Upper lobe of right lung (tissue), 1 donor: ENCODE measurements at regions not wholly inside any gene's neighbourhood (a gene's known extent, or its start where the extent isn't known, plus 50 kb on each side); places are given as distances from the start of the nearest gene placed in this dataset.
"Not testable (repeated sequence)": the region's sequence is repeated elsewhere in the genome, so short reads cannot be mapped to it uniquely, and the experiment has no call there.

ENCODE experiments used
- ATAC-seq: fragments of 200-7000 bp; cut with Tn5 transposase; one replicate; pipeline ENCODE4 v1.9.1; 2020; ENCODE audit warnings: mild to moderate bottlenecking, moderate library complexity
- DNase-seq: peaks from one replicate; pipeline ENCODE4 v3.0.0-alpha.2; 2020
- H3K27ac ChIP-seq: fragments of 200-600 bp; one replicate; pipeline ENCODE4 v1.8.0; 2022
- H3K27me3 ChIP-seq: fragments of 200-600 bp; one replicate; pipeline ENCODE4 v1.8.0; 2022; ENCODE audit warnings: mild to moderate bottlenecking
- H3K36me3 ChIP-seq: fragments of 200-600 bp; one replicate; pipeline ENCODE4 v1.8.0; 2022
- H3K4me1 ChIP-seq: fragments of 200-600 bp; one replicate; pipeline ENCODE4 v1.8.0; 2022
- H3K4me3 ChIP-seq: fragments of 200-600 bp; one replicate; pipeline ENCODE4 v1.8.0; 2022; ENCODE audit warnings: mild to moderate bottlenecking
- H3K9me3 ChIP-seq: fragments of 200-600 bp; one replicate; pipeline ENCODE4 v1.8.0; 2022
- intact Hi-C: fragments of 100-400 bp; cut with DNase I; formaldehyde crosslinking; loops from one replicate; pipeline ENCODE4 v1.11.0; 2022
- TF ChIP-seq, protein P1 (sequence below): fragments of 200-600 bp; IDR thresholded peaks from one replicate; pipeline ENCODE4 v1.8.0; 2022; ENCODE audit warnings: antibody characterized with exemption
- donor health status: DM: no; HTN: yes; CAD: no; lungs with severe emphysema.

- H3K4me3 ChIP-seq, result no peak overlapping the region
Observed at GRCh38 chrX:150094375-150094774, 156.1 kb upstream of the EOLA2 start.

GRCh38 chrX:150094996-150095395 is 156.7 kb upstream of the EOLA2 start:
- no peak overlapping the region for H3K27ac ChIP-seq
- no peaks in the 10 kb centered on the region for H3K9me3 ChIP-seq
- TF ChIP-seq, protein P1, sequence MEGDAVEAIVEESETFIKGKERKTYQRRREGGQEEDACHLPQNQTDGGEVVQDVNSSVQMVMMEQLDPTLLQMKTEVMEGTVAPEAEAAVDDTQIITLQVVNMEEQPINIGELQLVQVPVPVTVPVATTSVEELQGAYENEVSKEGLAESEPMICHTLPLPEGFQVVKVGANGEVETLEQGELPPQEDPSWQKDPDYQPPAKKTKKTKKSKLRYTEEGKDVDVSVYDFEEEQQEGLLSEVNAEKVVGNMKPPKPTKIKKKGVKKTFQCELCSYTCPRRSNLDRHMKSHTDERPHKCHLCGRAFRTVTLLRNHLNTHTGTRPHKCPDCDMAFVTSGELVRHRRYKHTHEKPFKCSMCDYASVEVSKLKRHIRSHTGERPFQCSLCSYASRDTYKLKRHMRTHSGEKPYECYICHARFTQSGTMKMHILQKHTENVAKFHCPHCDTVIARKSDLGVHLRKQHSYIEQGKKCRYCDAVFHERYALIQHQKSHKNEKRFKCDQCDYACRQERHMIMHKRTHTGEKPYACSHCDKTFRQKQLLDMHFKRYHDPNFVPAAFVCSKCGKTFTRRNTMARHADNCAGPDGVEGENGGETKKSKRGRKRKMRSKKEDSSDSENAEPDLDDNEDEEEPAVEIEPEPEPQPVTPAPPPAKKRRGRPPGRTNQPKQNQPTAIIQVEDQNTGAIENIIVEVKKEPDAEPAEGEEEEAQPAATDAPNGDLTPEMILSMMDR, result no peak
- intact Hi-C loops, result no loop called here
- H3K4me1 ChIP-seq, result no peaks in the 10 kb centered on the region
- no peaks in the 10 kb centered on the region for H3K36me3 ChIP-seq
- no peaks in the 10 kb centered on the region for H3K27me3 ChIP-seq
- ATAC-seq (no peak), DNase-seq (no peak)
- H3K4me3 ChIP-seq, result no peak overlapping the region

More at GRCh38 chrX:150094375-150094774, 156.1 kb upstream of the EOLA2 start:
- TF ChIP-seq, protein P1, result no peak
- Histone ChIP-seq H3K4me1 (no peaks in the 10 kb centered on the region), H3K36me3 (no peaks in the 10 kb centered on the region), H3K27me3 (no peaks in the 10 kb centered on the region), H3K9me3 (no peaks in the 10 kb centered on the region), H3K27ac (no peak overlapping the region)
- ATAC-seq, result no peak
- intact Hi-C loops, result no loop called here
- no peak for DNase-seq

DNA sequence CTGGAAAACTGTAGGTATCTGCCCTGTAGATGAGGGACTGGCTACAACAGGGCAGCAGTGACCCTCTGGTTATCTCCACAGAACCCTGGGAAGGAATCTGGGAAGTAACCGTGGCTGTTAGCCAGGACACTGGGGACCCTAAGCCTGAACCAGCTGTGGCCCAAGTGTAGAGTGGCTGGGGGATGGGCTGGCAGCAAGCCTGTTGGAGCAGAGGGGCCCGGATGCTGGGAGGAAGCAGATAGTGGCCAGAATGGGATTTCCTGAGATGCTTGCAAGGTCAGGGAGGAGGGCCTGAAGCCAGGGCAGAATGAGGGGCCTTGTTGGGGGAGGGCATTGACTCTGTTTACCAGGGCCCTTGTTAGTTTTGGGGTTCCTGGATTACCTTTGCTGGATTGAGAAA is 161.0 kb upstream of the EOLA2 start:
- H3K4me1 ChIP-seq, result no peaks in the 10 kb centered on the region
- TF ChIP-seq, protein P1, result no peak
- no peak overlapping the region for H3K4me3 ChIP-seq
- intact Hi-C loops, result no loop called here
- no peak overlapping the region for H3K27ac ChIP-seq
- DNase-seq (no peak), ATAC-seq (no peak)
- H3K36me3 ChIP-seq, result no peaks in the 10 kb centered on the region
- H3K9me3 ChIP-seq, result no peaks in the 10 kb centered on the region
- H3K27me3 ChIP-seq, result no peaks in the 10 kb centered on the region

DNA sequence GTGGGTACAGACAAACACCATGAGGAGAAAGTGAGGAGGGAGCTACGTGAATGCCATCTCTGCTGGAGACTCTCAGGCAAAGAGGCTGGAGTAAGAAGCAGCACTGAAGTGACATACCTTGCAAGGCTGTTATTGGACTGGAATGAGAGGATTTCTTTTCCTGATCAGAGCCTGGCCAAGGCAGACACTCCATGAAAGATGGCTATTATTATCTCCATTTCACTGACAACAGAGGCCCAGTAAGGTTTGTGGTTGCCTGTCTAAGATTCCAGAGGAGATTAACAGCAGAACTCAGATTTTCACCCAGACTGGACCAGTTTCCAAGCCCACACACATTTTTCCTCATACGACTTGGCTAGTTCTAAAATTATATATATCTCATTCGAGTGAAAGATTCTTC is 162.0 kb upstream of the EOLA2 start:
- no peak overlapping the region for H3K4me3 ChIP-seq
- DNase-seq, result no peak

DNA sequence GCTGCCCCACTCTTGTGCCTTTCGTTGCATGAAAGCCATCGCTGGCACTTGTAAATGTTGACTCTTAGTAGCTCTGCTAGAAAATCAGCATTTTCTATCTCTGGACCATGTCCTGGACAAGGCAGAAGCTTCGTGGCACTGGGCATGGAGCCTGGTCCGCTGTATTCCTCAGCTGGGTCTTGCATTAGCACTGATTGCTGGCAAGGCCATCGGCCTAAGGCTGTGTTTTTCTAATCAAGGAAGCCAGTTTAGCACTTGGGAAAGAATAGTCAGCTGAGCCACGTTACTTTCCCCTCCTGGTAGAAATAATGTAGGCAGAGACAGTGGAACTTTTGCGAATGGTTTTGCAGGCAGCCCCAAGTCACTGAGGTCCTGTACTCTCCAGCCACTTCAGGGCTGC is 180.2 kb upstream of the EOLA2 start:
- no peak for DNase-seq
- no peaks in the 10 kb centered on the region for H3K9me3 ChIP-seq
- ATAC-seq, result no peak
- no peak overlapping the region for H3K27ac ChIP-seq
- intact Hi-C loops, result no loop called here
- TF ChIP-seq, protein P1, result no peak
- no peaks in the 10 kb centered on the region for H3K36me3 ChIP-seq
- H3K4me3 ChIP-seq, result no peak overlapping the region
- no peaks in the 10 kb centered on the region for H3K4me1 ChIP-seq
- no peaks in the 10 kb centered on the region for H3K27me3 ChIP-seq

More for the DNA sequence above, 162.0 kb upstream of the EOLA2 start:
- no peaks in the 10 kb centered on the region for H3K9me3 ChIP-seq
- H3K4me1 ChIP-seq, result no peaks in the 10 kb centered on the region
- no peaks in the 10 kb centered on the region for H3K27me3 ChIP-seq
- H3K36me3 ChIP-seq, result no peaks in the 10 kb centered on the region
- no peak for ATAC-seq
- TF ChIP-seq, protein P1, result no peak
- H3K27ac ChIP-seq, result no peak overlapping the region
- intact Hi-C loops, result no loop called here

DNA sequence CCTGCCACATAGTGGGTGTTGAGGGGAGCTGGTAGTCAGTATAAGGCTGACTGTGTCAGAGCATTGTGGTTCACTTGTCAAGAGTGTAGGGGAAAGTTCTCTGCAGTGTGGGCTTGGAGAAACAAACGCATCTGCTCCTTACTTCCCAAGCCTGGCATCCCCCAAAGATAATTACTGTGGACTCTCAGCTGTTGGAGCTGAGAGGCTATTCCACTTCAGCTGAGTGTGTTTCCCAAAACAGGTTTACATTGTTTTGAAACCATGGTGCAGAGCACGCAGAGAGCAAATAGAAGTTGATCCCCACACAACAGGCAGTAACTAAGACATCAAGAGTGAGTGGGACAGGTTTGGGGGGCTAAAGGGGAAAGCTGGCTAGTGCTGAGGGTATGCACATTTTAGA is 181.0 kb upstream of the EOLA2 start:
- TF ChIP-seq, protein P1, result no peak
- no peak for DNase-seq
- no peak for ATAC-seq

GRCh38 chrX:150125045-150125444 is 186.8 kb upstream of the EOLA2 start:
- H3K27ac ChIP-seq, intact Hi-C loops, H3K4me3 ChIP-seq: not testable (repeated sequence)

More for the DNA sequence above, 181.0 kb upstream of the EOLA2 start:
- Histone ChIP-seq H3K4me3 (no peak overlapping the region), H3K36me3 (no peaks in the 10 kb centered on the region), H3K9me3 (no peaks in the 10 kb centered on the region), H3K27ac (no peak overlapping the region), H3K4me1 (no peaks in the 10 kb centered on the region), H3K27me3 (no peaks in the 10 kb centered on the region)
- intact Hi-C loops, result no loop called here

More at GRCh38 chrX:150125045-150125444, 186.8 kb upstream of the EOLA2 start:
- not testable (repeated sequence) for H3K9me3 ChIP-seq, H3K36me3 ChIP-seq, H3K4me1 ChIP-seq, DNase-seq, H3K27me3 ChIP-seq, ATAC-seq
